ENCODE measurements at regions not wholly inside any gene's neighbourhood (a gene's known extent, or its start where the extent isn't known, plus 50 kb on each side); places are given as distances from the start of the nearest gene placed in this dataset.

- Histone ChIP-seq H3K36me3 (no peaks in the 10 kb centered on the region), H3K9me3 (no peaks in the 10 kb centered on the region), H3K27me3 (no peaks in the 10 kb centered on the region), H3K4me1 (no peaks in the 10 kb centered on the region), H3K27ac (no peak overlapping the region), H3K4me3 (no peak overlapping the region)
- ATAC-seq: no peak
- no peak for DNase-seq
- intact Hi-C loops (cut with DNase I): no loop called here
- TF ChIP-seq CTCF (IDR thresholded peaks at IDR 0.05): no peak
Measured at GRCh38 chr12:93078577-93078976, 149.5 kb upstream of the EEA1 start.

- Histone ChIP-seq H3K27ac (no peak overlapping the region), H3K36me3 (no peaks in the 10 kb centered on the region), H3K4me1 (no peaks in the 10 kb centered on the region), H3K4me3 (no peak overlapping the region), H3K9me3 (no peaks in the 10 kb centered on the region), H3K27me3 (no peaks in the 10 kb centered on the region)
- intact Hi-C loops (cut with DNase I): no loop called here
- ATAC-seq (no peak), DNase-seq (no peak)
- TF ChIP-seq CTCF (IDR thresholded peaks at IDR 0.05): no peak
Measured at GRCh38 chr12:93079271-93079670, 150.2 kb upstream of the EEA1 start.

- intact Hi-C loops (cut with DNase I): no loop called here
- no peak for TF ChIP-seq CTCF (IDR thresholded peaks at IDR 0.05)
- Histone ChIP-seq H3K4me1 (no peaks in the 10 kb centered on the region), H3K36me3 (no peaks in the 10 kb centered on the region), H3K9me3 (no peaks in the 10 kb centered on the region), H3K27ac (no peak overlapping the region), H3K4me3 (no peak overlapping the region), H3K27me3 (no peaks in the 10 kb centered on the region)
- DNase-seq (no peak), ATAC-seq (no peak)
Measured at GRCh38 chr12:93079976-93080375, 150.9 kb upstream of the EEA1 start.

- TF ChIP-seq CTCF (IDR thresholded peaks at IDR 0.05): no peak
- no peaks in the 10 kb centered on the region for H3K9me3 ChIP-seq
- H3K4me1 ChIP-seq: no peaks in the 10 kb centered on the region
- H3K36me3 ChIP-seq: no peaks in the 10 kb centered on the region
- DNase-seq (no peak), ATAC-seq (no peak)
- intact Hi-C loops (cut with DNase I): no loop called here
- H3K27me3 ChIP-seq: no peaks in the 10 kb centered on the region
- no peak overlapping the region for H3K4me3 ChIP-seq
- no peak overlapping the region for H3K27ac ChIP-seq
Measured at GRCh38 chr12:93080452-93080851, 151.4 kb upstream of the EEA1 start.

GRCh38 chr12:93080994-93081809 is 152.1 kb upstream of the EEA1 start:
- no peak for TF ChIP-seq CTCF (IDR thresholded peaks at IDR 0.05)
- no peaks in the 10 kb centered on the region for H3K27me3 ChIP-seq
- intact Hi-C loops (cut with DNase I): no loop called here
- ATAC-seq (no peak), DNase-seq (no peak)
- H3K36me3 ChIP-seq: no peaks in the 10 kb centered on the region
- H3K4me1 ChIP-seq: no peaks in the 10 kb centered on the region
- H3K27ac ChIP-seq: no peak overlapping the region
- peaks cover 0 to 3% of the 10 kb centered on the region in 2 donors for H3K9me3 ChIP-seq
- H3K4me3 ChIP-seq: no peak overlapping the region

Data from left lung (tissue), 4 donors.